ENCODE measurements at regions not wholly inside any gene's neighbourhood (a gene's known extent, or its start where the extent isn't known, plus 50 kb on each side); places are given as distances from the start of the nearest gene placed in this dataset.

DNA sequence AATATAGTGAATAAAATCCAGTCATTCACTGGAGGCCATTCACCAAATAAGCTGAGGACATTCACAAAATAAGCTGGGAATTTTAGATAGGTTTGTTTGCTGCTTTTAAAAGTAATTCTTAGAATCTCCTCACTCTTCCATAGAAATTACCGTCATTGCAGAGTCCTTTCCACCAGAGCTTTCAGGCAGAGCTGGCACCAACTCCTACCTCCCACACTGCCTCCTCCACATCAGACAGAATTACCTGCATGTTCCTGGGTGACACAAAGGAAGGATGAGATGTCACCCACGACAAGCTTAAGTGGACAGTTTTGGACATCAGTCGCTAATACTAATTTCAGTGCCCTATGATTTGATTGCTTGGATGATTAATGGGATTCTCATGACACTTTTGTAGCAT, 1113.2 kb downstream of the IGSF11 start:
- H3K27ac ChIP-seq = no peak overlapping the region
- no peak for TF ChIP-seq POLR2AphosphoS5 (IDR thresholded peaks at IDR 0.05)
- TF ChIP-seq, protein P1, sequence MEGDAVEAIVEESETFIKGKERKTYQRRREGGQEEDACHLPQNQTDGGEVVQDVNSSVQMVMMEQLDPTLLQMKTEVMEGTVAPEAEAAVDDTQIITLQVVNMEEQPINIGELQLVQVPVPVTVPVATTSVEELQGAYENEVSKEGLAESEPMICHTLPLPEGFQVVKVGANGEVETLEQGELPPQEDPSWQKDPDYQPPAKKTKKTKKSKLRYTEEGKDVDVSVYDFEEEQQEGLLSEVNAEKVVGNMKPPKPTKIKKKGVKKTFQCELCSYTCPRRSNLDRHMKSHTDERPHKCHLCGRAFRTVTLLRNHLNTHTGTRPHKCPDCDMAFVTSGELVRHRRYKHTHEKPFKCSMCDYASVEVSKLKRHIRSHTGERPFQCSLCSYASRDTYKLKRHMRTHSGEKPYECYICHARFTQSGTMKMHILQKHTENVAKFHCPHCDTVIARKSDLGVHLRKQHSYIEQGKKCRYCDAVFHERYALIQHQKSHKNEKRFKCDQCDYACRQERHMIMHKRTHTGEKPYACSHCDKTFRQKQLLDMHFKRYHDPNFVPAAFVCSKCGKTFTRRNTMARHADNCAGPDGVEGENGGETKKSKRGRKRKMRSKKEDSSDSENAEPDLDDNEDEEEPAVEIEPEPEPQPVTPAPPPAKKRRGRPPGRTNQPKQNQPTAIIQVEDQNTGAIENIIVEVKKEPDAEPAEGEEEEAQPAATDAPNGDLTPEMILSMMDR (IDR thresholded peaks at IDR 0.05) = no peak
- TF ChIP-seq POLR2A (IDR thresholded peaks at IDR 0.05) = no peak
- no peak overlapping the region for H3K4me3 ChIP-seq
- no peak for DNase-seq
- H3K36me3 ChIP-seq = no peaks in the 10 kb centered on the region
- H3K9me3 ChIP-seq = no peaks in the 10 kb centered on the region
- H3K27me3 ChIP-seq = no peaks in the 10 kb centered on the region
- WGBS, 2 donors (ENCODE audit: low coverage in 1 of 2) = 78 to 87% methylated on average over 3 of the region's 3 CpGs
- no peaks in the 10 kb centered on the region for H3K4me1 ChIP-seq
- intact Hi-C loops (cut with DNase I; ENCODE audit: low total_unique reads) = loop anchor here (10.0 kb wide), 1 partner anchor 563 kb away; no protein-coding TSS in a partner anchor
- in situ Hi-C loops (cut with MboI; ENCODE audit: low pct_ligation_motif_present in 1 of 4, low pct_unique_long_range_greater_than_20kb in 1 of 4, low sequenced_read_pairs in 3 of 4) = no loop called here

DNA sequence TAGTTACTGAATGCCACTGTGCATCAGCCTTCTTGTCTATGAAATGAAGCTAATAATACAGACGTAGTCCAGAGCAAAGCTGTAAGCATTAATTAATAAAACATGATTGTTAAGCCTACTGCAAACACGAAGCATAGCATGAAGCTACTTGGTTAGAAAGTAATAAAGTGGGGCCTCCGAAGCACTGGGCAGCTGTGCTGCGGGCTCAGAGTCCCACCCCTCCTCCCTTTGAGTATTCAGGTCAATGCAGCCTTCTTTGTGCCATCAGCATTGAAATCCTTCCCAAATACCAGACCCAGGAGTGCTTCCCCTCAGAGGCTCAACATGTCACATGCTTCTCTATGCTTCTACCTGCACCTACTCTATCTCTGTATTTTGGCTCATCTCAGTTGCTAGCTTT, 1112.6 kb downstream of the IGSF11 start:
- H3K27ac ChIP-seq = no peak overlapping the region
- H3K4me3 ChIP-seq = no peak overlapping the region
- no peaks in the 10 kb centered on the region for H3K9me3 ChIP-seq
- no peak for TF ChIP-seq POLR2AphosphoS5 (IDR thresholded peaks at IDR 0.05)
- TF ChIP-seq POLR2A (IDR thresholded peaks at IDR 0.05) = no peak
- no peak for TF ChIP-seq EP300 (IDR thresholded peaks at IDR 0.05; ENCODE audit: low read depth)
- TF ChIP-seq, protein P1 (IDR thresholded peaks at IDR 0.05) = no peak
- 75 to 78% methylated on average over 3 to 4 of the region's 4 CpGs for WGBS, 2 donors (ENCODE audit: low coverage in 1 of 2)
- H3K36me3 ChIP-seq = no peaks in the 10 kb centered on the region
- in situ Hi-C loops (cut with MboI; ENCODE audit: low pct_ligation_motif_present in 1 of 4, low pct_unique_long_range_greater_than_20kb in 1 of 4, low sequenced_read_pairs in 3 of 4) (no loop called here), intact Hi-C loops (cut with DNase I; ENCODE audit: low total_unique reads) (loop anchor here (2.0 to 10.0 kb wide), 2 partner anchors 195 to 563 kb away; no protein-coding TSS in a partner anchor)
- peaks cover 0 to under 1% (median 0%) of the 10 kb centered on the region in 4 donors for H3K4me1 ChIP-seq
- DNase-seq = no peak
- no peaks in the 10 kb centered on the region for H3K27me3 ChIP-seq

DNA sequence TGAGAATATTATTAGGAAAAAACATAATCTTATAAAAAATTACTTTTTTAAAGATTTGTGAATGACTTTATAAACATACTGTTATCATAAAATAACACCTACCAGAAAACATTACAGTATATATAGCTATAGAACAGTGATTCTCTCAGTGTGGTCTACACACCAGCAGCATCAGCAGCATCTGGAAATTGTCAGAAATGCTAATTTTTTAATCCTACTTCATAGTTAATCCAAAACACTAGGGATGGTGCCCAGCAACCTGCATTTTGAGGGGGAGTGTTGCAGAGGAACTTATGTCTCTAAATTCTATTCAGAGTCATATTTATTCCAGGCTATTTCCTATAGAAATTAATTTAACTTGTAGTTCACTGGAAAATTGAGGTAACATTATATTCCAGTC, 1107.8 kb downstream of the IGSF11 start:
- no peaks in the 10 kb centered on the region for H3K27me3 ChIP-seq
- TF ChIP-seq, protein P1 (IDR thresholded peaks at IDR 0.05) = no peak
- TF ChIP-seq EP300 (IDR thresholded peaks at IDR 0.05; ENCODE audit: low read depth) (no peak), POLR2A (IDR thresholded peaks at IDR 0.05) (no peak), POLR2AphosphoS5 (IDR thresholded peaks at IDR 0.05) (no peak)

DNA sequence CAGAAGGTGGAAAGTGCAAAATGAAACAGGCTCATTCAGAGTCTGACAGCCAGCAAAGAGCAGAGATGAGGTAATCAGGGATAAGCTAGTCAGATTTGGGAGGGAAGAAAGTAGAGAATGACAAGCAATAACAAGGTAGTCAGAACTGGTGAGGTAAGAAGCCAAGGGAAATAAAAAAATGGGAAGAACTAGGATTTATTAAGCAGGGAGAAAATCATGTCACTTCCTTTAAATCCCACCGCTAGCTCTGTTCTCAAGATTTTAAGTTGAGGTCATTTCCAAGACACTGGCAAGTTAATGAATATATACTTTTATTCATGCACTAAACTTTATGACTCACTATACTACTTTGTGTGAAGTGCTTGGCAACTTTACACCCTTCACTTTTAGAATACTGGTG, 1106.8 kb downstream of the IGSF11 start:
- H3K27me3 ChIP-seq = no peaks in the 10 kb centered on the region
- 45 to 63% methylated on average over 1 of the region's 1 CpG for WGBS, 2 donors (ENCODE audit: low coverage in 1 of 2)
- no peaks in the 10 kb centered on the region for H3K9me3 ChIP-seq
- H3K36me3 ChIP-seq = no peaks in the 10 kb centered on the region
- peak overlapping the region in 3 of 4 donors; percentile 61 to 72 (median 64) for H3K27ac ChIP-seq
- H3K4me3 ChIP-seq = no peak overlapping the region
- peaks cover 0 to 6% (median 2%) of the 10 kb centered on the region in 4 donors for H3K4me1 ChIP-seq
- TF ChIP-seq, protein P1 (IDR thresholded peaks at IDR 0.05) = no peak
- no peak for TF ChIP-seq EP300 (IDR thresholded peaks at IDR 0.05; ENCODE audit: low read depth)
- no peak for TF ChIP-seq POLR2A (IDR thresholded peaks at IDR 0.05)
- TF ChIP-seq POLR2AphosphoS5 (IDR thresholded peaks at IDR 0.05) = no peak
- in situ Hi-C loops (cut with MboI; ENCODE audit: low pct_ligation_motif_present in 1 of 4, low pct_unique_long_range_greater_than_20kb in 1 of 4, low sequenced_read_pairs in 3 of 4) = no loop called here
- DNase-seq = no peak
- intact Hi-C loops (cut with DNase I; ENCODE audit: low total_unique reads) = loop anchor here (10.0 kb wide), 1 partner anchor 557 kb away; no protein-coding TSS in a partner anchor

More for the DNA sequence above, 1107.8 kb downstream of the IGSF11 start:
- in situ Hi-C loops (cut with MboI; ENCODE audit: low pct_ligation_motif_present in 1 of 4, low pct_unique_long_range_greater_than_20kb in 1 of 4, low sequenced_read_pairs in 3 of 4) = no loop called here
- intact Hi-C loops (cut with DNase I; ENCODE audit: low total_unique reads) = loop anchor here (10.0 kb wide), 1 partner anchor 558 kb away; no protein-coding TSS in a partner anchor
- H3K27ac ChIP-seq = no peak overlapping the region
- no peak for DNase-seq
- no peak overlapping the region for H3K4me3 ChIP-seq
- no peaks in the 10 kb centered on the region for H3K9me3 ChIP-seq
- no peaks in the 10 kb centered on the region for H3K36me3 ChIP-seq
- H3K4me1 ChIP-seq = peaks cover 0 to 6% (median 2%) of the 10 kb centered on the region in 4 donors

Measured in transverse colon (tissue), 4 donors.